Sciatic nerve (tissue), 2 donors: ENCODE measurements at regions not wholly inside any gene's neighbourhood (a gene's known extent, or its start where the extent isn't known, plus 50 kb on each side); places are given as distances from the start of the nearest gene placed in this dataset.

Experiments used
- ATAC-seq: fragments of 200-7000 bp; cut with Tn5 transposase; one replicate; pipeline ENCODE4 v1.9.1; 2020; ENCODE audit warnings: mild to moderate bottlenecking, moderate library complexity
- DNase-seq: peaks from one replicate; pipeline ENCODE4 v3.0.0-alpha.2; 2020; ENCODE audit warnings: low spot score
- intact Hi-C: fragments of 100-400 bp; cut with DNase I; formaldehyde crosslinking; loops from one replicate; pipeline ENCODE4 v1.14.2; 2022
- donor health status: DM: no; HTN: no; CAD: no.
- donor health status: DM: no; HTN: no; CAD: no.

- intact Hi-C loops = no loop called here
- ATAC-seq = no peak
- no peak for DNase-seq
These were observed 92.2 kb upstream of the NCKAP5 start for GRCh38 chr2:133660510-133660909.

GRCh38 chr2:133661392-133661791 is 93.1 kb upstream of the NCKAP5 start:
- intact Hi-C loops = no loop called here
- DNase-seq = no peak
- no peak for ATAC-seq

- intact Hi-C loops = no loop called here
- ATAC-seq = no peak
- no peak for DNase-seq
These were observed 98.4 kb upstream of the NCKAP5 start for GRCh38 chr2:133666621-133667020.

- DNase-seq (no peak), ATAC-seq (no peak)
- intact Hi-C loops = no loop called here
These were observed 98.8 kb upstream of the NCKAP5 start for GRCh38 chr2:133667085-133667484.

DNA sequence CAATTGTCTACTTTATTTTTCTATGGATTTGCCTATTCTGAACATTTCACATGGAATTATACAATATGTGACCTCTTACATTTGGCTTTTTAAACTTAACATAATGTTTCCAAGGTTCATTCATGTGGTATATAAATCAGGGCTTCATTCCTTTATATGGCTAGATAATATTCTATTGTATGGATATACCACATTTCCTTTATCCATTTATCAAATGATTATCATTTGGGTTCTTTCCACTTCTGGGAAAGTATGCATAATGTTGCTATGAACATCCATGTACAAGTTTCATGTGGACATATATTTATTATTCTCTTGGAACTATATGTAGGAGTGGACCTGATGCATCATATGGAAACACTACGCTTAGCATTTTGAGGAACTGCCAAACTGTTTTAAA is 99.7 kb upstream of the NCKAP5 start:
- intact Hi-C loops = no loop called here

GRCh38 chr2:133668547-133668946 is 100.3 kb upstream of the NCKAP5 start:
- DNase-seq = no peak
- ATAC-seq = no peak
- intact Hi-C loops = no loop called here

More for the DNA sequence above, 99.7 kb upstream of the NCKAP5 start:
- ATAC-seq = no peak
- no peak for DNase-seq

- intact Hi-C loops = no loop called here
- ATAC-seq = peak; percentile 29
- no peak for DNase-seq
These were observed 105.1 kb upstream of the NCKAP5 start for GRCh38 chr2:133673305-133673905.

DNA sequence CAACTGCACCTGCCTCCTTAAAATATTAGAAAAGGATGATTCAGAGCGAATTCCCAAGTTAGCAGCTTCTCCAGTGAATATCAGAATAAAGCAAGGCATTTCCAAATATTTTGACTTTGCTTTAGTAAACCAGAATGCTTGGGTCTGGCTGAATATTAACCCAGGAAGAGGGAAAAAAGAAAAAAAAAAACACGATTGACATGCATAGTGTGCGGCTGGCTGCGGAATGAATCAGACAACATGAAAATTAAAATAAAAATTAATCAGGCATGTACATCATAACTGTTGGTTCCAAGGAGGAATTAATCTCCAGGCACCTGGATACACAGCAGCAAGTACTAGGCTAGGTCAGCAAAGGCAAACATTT is 105.8 kb upstream of the NCKAP5 start:
- DNase-seq (no peak), ATAC-seq (no peak)
- intact Hi-C loops = no loop called here

DNA sequence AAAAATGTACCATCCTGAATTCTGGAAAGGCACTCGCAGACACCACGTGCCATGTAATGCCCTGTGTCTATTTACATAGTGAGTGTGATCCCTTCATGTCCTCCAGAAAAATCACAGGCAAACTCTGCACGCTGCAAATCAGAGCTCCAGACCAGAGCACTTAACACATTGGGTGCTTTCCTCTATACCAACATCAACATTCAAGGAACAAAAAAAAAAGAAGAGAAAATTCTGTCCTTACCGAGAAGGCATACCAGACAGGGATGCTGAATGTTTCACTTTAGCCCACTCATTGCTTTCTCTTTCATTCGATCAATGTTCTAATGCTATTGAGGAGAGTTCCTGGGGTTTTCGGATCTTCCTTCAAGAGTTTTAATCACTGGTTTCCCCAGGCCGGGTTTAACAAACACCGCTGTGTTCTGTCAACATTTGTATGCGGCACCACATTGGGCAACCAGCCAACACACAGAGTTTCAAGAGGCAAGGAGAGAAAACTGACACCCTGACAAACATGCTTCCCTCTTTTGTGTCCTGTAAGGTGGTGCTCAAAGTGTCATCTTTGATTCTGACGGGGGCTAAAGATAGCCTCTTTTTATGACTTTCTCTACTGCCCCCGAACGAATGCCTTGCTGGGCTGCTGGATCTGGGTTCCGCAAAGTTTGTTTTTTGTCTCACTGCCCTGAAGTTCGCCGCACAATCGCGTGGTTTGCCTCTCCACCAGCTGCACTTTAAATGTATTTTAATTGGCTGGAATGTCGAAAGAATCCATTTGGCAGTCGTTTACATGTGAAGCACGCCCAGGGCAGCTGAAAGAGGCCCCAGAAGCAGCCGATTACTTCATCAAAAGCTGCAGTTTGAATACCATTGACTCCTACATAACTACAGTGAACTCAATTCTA is 106.4 kb upstream of the NCKAP5 start:
- ATAC-seq (peak; percentile 86), DNase-seq (peak; percentile 68)

DNA sequence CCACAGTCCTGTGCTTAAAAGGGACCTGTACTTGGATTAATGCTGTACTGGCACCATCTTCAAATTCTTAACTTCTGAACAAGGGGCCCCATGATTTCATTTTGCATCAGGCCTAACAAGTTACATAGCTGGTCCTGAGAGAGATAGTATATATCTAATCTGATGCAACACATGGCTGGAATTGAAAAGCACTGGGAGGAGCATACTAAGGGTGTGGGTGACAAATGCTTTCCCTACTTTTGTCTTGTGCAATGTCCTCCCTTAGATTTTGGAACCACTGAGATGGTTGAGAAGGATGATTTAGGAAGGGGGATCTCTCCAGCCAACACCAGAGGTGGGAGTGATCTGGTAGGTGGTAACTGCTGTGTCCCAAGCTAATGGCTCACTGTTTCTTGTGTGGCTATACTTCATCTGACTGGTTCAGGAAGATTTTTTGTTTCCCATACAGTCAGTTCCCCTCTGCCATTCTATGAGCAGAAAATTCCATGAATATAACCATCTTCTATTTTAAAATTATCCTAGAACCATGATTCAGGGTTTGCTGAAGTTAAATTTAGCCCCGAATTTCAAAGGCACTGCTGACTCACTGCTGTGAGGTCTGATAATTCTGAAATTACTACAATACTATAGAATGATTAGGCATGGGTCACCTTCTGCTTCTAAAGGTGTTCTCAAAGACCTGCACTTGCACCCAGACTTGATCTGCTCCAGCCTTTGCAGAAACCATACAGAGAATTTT is 108.3 kb upstream of the NCKAP5 start:
- DNase-seq = no peak
- ATAC-seq = no peak
- intact Hi-C loops = no loop called here

More for the DNA sequence above, 106.4 kb upstream of the NCKAP5 start:
- intact Hi-C loops = no loop called here

DNA sequence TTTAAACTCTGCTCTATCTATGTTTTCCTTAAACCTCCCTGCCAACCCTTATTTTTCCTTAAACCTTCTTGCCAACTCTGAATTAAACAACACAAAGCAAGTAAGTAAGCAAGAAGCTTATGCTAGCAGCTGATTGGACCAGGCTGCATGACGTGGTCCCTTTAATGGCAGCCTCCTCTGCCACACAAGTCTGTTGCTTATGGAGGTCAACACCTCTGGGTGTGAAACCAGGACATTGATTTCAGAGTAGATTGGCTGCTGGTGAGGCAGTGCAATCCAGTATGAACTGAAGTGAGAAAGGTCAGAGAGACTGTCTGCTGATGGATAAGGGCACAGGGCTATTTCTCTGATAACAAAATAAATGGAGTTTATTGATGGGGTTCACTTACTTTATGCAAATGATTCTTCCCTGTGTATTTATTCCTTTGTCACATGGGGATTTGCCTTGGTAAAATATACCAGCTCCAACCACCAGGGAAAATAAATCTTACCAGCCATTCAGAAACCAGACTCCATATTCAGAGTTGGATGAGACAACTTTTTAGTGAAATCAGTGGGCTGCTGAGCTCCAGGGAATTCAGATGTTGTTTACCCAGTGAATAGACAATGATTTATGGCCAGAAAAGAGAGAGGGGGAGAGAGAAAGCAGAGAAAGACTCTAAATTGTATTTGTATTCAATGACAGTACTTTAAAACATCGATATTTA is 112.2 kb upstream of the NCKAP5 start:
- DNase-seq (no peak), ATAC-seq (no peak)
- intact Hi-C loops = no loop called here

DNA sequence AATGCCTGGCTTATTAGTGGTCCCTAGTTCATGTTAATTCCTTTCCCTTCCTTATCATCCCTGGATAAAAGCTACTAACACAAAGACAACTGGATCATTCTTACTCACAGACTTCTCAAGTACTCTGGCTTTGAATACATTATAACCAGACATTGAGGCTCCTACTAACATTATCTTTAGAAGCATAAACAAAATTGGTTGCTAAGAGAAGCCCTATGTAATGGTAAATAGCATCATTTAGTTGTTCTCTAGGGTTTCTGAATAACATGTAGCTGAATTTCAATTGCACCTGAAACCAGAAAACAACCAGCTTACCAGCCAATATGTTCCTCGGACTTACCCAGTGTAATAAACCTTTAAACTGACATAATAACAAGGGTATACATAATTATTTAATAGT is 114.1 kb upstream of the NCKAP5 start:
- intact Hi-C loops = no loop called here
- no peak for DNase-seq
- no peak for ATAC-seq

- intact Hi-C loops = no loop called here
- ATAC-seq = no peak
- DNase-seq = no peak
These were observed 114.6 kb upstream of the NCKAP5 start for GRCh38 chr2:133682906-133683305.

GRCh38 chr2:133685636-133686215 is 117.5 kb upstream of the NCKAP5 start:
- ATAC-seq (no peak), DNase-seq (no peak)
- intact Hi-C loops = no loop called here

- no peak for DNase-seq
- intact Hi-C loops = no loop called here
- no peak for ATAC-seq
These were observed 122.5 kb upstream of the NCKAP5 start for GRCh38 chr2:133690780-133691179.

DNA sequence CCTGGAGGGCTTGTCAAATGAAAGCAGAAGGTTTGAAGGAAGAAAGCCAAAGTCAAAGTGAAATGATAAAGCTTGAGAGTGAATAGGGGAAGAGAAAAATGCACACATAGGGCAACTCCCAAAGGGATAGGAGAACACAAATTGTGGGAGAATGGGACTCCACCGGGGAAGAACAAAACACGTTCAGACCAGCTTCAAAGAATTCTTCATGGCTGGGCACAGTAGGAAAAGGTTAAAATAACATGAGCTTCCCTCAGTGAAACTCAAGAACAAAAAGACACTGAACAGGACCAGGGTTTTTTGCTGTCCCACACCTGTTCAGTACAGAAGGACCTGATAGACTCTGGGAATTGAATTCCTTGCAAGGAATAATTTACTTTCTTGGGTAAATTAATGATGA is 123.1 kb upstream of the NCKAP5 start:
- no peak for DNase-seq
- intact Hi-C loops = no loop called here

DNA sequence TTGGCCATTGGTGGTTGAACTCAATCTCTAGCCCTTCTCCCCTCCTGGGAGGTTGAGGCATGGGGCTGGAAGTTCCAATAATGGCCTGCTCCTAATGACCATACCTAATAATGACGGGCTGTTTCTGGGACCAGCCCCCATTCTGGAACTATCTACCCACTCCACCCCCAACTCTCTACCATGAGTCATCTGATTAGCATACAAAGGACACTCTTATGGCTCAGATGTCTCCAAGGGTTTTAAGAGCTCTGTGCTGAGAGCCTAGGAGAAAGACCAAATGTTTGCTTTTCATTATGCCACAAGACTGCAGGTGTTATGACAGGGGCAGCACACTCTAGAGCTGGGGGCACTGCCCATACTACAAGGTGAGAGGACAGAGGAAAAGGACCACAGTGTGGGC is 137.0 kb upstream of the NCKAP5 start:
- no peak for ATAC-seq
- DNase-seq = no peak
- intact Hi-C loops = no loop called here

More for the DNA sequence above, 123.1 kb upstream of the NCKAP5 start:
- no peak for ATAC-seq

DNA sequence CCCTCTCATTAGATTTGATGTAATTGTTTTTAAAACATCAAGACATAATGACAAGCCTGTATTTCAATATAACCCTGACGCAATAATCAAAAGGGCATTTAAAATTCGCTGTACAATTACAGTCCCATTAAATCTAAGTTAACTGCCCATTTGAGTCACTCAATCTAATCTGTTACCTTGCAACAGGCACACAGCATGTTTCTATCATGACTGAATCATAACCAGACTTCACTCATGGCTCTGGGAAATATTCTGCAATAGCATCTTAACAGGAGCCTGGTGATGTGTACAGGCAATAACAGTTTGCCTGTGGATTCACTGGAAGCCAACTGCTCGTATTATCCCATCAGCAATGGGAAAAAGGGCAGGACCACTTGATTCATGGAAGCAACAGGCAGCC is 142.3 kb upstream of the NCKAP5 start:
- no peak for DNase-seq
- intact Hi-C loops = no loop called here
- ATAC-seq = no peak

DNA sequence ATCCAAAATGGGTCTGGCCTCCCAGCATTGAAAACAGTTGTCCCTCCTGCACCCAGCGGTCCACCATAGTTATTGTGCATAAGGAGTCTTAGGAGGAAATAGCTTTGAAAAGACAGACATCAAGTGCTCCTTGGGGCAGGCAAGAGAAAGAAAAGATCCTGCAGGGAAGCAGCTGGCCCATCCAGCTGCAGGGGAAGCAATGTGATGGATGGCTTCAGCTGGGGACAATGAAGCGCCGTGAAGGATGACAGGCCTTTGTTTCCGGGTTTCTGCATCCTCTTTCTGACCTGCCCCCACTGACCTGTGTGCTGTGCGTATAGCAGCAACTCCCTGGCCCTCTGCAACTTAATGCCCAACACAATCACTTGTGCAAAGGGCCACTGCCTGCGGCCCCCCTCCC is 142.9 kb upstream of the NCKAP5 start:
- no peak for DNase-seq
- ATAC-seq = no peak
- intact Hi-C loops = no loop called here
